GM04504 (cell line): ENCODE measurements at regions not wholly inside any gene's neighbourhood (a gene's known extent, or its start where the extent isn't known, plus 50 kb on each side); places are given as distances from the start of the nearest gene placed in this dataset.
"Not testable (repeated sequence)": the region's sequence is repeated elsewhere in the genome, so short reads cannot be mapped to it uniquely, and the experiment has no call there.

Experiments used
- DNase-seq: peaks from one replicate; pipeline ENCODE4 v3.0.0-alpha.2; 2012; ENCODE audit warnings: low read depth

DNA sequence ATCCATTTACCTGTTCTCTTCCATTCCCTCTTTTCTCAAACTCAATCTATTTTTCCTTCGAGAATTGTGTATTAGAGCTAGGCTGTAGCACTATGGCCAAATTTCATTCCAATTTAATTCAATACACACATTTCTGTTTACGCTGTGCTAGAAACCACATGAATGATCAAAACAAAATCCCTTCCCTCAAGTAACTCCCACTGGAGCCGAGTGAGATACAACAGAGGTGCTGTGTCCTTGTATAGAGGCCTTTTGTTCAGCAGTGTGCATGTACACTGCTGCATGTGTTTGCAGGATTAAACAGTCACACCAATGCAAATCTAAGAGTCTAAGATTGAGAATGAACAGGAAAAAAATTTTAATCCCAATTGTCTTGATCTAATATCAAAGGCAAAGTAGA, 734.2 kb downstream of the RAPGEF2 start:
- no peak for DNase-seq

GRCh38 chr4:159855731-159856130, 752.9 kb downstream of the RAPGEF2 start:
- no peak for DNase-seq

DNA sequence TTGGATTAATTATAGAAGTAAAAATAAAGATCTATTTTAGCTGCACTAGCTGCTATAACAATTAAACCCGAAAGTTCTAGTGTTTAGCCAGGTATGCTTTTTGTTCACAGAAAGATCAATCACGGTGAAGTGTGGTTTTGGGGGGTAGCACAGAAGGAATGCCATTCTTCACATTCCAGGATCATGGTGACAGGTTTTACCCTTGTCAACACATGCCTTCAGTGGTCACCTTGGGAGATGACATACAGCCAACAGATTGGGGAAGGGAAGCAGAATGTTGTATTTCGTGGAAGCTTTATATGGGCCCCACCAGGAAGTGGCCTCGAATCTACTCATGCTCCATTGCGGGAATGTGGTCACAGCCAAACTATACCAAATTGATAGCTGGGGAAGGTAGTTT, 753.6 kb downstream of the RAPGEF2 start:
- DNase-seq, result no peak

GRCh38 chr4:159859656-159860148, 756.8 kb downstream of the RAPGEF2 start:
- no peak for DNase-seq

DNA sequence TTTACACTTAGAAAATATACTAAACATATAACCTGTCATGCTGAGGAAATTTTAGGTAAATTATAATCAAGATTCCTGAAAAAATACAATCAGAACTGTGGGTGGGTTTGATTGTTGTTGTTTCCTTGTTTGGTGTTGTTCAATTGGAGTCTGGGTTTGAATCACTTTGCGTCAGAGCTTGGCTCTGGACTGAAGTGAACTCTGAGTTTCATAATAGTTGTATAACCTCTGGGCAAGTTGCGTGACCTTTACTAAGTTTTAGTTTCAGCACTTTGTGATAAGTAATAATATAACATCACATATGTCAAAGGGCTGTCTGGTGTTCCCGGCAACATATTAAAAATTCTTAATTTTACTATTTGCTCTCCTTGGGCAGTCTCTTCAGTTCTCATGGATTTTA, 758.1 kb downstream of the RAPGEF2 start:
- DNase-seq, result no peak

DNA sequence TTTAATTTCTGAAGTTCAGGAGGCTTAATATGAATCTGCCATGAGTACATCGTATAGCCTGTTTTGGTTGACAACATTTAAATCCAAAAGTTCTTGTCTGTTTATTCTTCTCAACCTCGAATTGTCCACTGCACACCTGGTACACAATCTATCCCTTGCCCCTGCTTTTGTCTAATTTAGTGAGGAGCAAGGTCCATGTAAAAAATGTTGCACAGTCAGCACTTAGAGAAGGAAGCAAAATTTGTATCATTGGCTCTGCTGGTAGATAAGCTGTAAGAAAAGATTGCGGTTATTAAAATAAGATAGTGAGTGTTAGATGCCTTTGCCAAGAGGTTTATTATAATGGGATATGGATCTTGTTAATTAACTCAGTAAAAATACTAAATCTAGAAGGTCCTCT, 761.5 kb downstream of the RAPGEF2 start:
- no peak for DNase-seq

DNA sequence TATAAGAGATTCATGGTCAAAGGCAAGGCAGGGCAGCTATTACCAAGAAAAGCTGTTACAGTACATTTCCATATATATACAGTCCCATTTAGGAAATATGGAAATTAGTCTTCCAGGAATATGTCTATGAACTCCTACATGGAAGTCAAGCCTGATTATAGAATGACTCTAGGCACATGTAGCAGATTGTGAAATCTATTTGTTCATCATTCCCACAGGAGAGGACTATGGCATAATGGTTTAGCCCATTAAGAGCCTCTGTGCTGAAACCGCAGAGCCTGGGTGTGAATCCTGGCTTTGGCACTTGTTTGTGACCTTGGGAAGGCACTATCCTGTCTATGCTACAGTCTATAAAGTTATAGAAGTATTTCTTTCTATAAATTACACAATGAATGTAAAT, 764.8 kb downstream of the RAPGEF2 start:
- no peak for DNase-seq

DNA sequence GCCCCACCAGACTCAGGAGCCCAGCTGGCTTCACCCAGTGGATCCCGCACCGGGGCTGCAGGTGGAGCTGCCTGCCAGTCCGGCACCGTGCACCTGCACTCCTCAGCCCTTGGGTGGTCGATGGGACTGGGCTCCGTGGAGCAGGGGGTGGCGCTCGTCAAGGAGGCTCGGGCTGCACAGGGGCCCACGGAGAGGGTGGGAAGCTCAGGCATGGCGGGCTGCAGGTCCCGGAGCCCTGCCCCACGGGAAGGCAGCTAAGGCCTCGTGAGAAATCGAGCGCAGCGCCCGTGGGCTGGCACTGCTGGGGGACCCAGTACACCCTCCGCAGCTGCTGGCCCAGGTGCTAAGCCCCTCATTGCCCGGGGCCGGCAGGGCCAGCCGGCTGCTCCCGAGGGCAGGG, 766.1 kb downstream of the RAPGEF2 start:
- DNase-seq, result not testable (repeated sequence)

- no peak for DNase-seq
Observed at GRCh38 chr4:159871141-159871540, 768.3 kb downstream of the RAPGEF2 start.

- DNase-seq, result no peak
Observed at GRCh38 chr4:159881158-159881557, 778.3 kb downstream of the RAPGEF2 start.

- no peak for DNase-seq
Observed at GRCh38 chr4:159884989-159885388, 782.1 kb downstream of the RAPGEF2 start.

DNA sequence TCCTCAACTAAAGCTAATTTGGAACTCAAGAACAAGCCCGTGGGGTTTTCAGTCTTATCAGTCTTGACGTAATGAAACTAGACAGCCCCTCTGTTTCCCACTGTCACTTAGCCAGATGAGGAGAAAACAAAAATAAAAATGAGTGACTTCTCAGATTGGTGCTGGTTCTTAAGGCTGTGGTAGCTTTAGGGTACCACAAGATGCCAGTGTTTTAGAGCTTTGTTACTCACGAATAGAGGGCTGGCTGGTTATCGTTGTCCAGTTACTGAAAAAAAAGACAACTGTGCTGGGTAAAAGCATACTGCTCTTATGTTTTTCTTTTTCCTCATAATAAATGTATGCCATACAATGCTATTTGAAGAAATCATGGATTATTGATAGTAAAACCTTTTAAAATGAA, 796.7 kb downstream of the RAPGEF2 start:
- no peak for DNase-seq

GRCh38 chr4:159900562-159900961, 797.7 kb downstream of the RAPGEF2 start:
- DNase-seq, result no peak

DNA sequence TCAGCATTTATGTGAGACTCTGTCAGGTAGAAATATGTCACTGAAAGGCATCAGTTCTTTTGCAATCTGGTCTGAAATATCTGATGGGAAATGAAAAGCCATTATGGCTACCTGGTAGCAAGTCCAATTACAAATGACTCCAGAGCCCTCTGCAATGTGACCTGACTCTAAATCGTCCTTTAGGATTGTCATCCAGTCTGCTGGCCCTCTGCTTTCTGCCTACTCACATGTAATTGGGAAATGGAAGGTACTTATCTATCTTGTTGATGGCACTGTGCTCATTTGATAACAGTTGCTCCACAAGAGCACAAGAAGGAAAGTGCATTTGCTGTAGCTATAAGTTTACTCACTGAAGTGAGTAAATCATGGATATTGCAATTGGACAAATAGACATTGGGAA, 799.8 kb downstream of the RAPGEF2 start:
- DNase-seq, result no peak

DNA sequence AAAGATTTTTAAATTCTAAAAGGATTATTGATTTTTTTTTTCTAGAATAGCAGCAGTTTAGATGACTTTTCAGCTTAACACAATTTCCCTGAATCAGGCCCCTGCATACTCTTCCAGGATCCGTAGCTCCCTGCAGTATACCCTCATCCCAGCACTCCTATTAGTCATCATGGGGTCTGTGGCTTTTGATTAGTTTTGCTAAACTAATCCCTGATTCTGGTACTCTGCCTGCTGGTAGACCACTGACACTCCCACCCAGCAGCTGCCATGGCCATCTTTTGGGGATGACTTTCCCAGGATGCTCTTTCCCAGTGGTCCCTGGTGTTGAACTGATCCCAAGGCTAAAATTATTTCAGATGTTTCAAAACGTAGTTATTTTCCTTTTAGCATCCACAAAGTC, 802.0 kb downstream of the RAPGEF2 start:
- DNase-seq, result no peak

DNA sequence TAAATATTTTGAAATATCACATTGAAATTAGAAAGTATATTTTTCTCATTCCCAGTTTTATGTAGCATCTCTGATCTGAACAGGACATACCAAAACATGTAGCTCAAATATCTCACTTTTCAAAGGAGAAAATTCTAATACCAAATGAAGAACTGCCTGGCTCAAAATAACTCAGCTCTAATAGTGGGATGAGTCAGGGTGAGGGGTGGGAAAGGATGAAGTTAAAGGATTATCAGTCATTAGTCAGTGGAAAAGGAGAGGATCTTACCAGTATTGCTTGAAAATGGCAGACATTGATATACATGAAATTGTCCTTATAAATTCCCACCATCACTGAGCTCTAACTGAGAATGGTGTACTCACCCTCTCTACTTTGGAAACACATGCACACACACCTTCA, 803.2 kb downstream of the RAPGEF2 start:
- DNase-seq, result no peak

DNA sequence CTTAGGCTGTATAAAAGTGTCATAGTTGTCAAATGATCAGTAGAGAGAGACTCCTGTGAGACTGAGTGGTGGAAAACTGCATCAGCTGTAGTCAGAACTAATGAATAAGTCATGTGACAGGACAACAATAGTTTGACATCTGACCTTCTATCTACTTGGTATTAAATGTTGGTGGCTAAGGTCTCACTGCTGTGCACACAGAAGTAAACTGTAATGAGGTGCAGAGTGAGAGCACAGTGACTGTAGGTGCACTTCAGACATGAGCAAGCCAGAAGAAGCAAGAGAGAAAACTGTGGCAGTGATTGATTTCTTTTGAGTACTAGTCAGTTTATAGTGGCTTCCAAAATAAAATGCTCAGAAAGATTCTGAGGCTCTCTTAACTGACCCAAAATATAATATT, 803.6 kb downstream of the RAPGEF2 start:
- DNase-seq, result no peak

DNA sequence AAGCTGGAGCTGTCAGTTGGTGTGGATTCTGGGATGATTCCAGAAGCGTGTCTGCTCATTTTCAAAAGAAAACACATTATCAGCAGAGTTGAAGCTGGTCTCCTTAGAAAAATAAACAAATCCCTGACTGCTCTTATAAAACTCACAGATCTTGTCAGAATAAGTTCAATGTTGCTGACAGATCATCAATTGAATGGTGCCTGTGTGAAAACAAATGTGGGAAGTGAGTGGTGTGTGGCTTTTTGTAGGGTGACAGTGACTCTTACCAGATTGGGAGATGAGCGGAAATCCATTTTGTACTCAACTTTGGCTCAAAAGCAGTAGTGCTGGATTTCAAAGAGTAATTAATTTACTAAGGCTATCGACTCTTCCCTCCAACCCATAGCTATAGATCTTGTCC, 807.8 kb downstream of the RAPGEF2 start:
- DNase-seq, result no peak

DNA sequence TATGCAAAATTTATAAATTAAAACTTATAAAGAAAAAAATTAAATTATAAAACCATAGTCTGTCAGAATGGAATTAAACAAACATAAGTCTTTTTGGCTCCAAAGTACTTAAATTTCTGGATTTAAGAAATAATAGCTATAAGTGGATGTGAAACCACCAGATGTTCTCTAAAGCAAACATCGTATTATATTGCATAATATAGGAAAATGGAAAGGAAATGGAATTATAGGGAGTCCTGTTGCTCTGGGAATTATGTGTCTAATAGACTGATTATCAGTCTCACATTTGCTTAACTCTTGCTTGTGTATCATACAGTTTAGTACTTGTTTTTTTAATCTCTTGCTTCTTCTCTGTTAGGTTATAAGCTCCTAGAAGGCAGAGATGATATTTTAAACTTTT, 819.2 kb downstream of the RAPGEF2 start:
- no peak for DNase-seq

GRCh38 chr4:159925770-159926169, 822.9 kb downstream of the RAPGEF2 start:
- DNase-seq, result no peak

DNA sequence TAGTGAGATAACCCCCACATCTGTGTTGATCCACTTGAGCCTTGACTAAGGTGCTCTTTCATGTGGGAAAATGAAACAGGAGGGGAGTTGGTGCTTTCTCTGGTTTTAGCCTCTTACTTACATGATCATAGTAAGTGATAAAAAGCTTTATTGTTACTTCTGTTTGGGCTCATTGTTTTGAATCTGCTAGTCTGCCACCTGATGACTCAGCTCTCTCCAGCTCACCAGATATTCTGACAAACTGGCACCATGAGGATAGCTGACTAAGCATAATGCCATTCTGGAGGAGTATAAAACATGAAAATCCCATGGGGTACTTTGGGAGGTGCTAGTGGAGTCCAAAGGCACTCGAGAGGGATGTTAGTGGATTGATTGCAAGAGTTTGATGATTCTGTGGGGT, 824.0 kb downstream of the RAPGEF2 start:
- no peak for DNase-seq

GRCh38 chr4:159927781-159928180, 824.9 kb downstream of the RAPGEF2 start:
- no peak for DNase-seq

- DNase-seq, result not testable (repeated sequence)
Observed at GRCh38 chr4:159934602-159935001, 831.7 kb downstream of the RAPGEF2 start.

DNA sequence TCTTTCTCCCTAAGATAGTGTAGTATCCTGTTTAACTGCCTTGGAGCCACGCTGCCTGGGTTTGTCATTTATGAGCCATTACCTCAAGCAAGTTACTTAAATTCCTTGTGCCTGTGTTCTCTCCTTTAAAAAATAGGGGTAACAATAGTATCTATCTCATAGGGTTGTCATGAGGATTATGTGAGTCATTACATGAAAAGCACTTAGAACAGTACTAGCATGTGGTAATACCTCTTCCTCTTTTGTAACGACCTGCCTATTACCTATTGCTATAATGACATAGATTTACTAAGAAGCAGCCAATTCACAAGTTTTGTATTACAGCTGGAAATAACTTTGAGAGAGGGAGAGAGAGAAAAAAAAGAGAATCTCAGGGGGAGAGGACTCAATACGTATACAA, 834.7 kb downstream of the RAPGEF2 start:
- no peak for DNase-seq

- not testable (repeated sequence) for DNase-seq
Observed at GRCh38 chr4:159939681-159940080, 836.8 kb downstream of the RAPGEF2 start.
